ENCODE measurements at regions not wholly inside any gene's neighbourhood (a gene's known extent, or its start where the extent isn't known, plus 50 kb on each side); places are given as distances from the start of the nearest gene placed in this dataset.
A peak's percentile ranks its signal among the peaks of the same experiment; 100 is the strongest.

DNA sequence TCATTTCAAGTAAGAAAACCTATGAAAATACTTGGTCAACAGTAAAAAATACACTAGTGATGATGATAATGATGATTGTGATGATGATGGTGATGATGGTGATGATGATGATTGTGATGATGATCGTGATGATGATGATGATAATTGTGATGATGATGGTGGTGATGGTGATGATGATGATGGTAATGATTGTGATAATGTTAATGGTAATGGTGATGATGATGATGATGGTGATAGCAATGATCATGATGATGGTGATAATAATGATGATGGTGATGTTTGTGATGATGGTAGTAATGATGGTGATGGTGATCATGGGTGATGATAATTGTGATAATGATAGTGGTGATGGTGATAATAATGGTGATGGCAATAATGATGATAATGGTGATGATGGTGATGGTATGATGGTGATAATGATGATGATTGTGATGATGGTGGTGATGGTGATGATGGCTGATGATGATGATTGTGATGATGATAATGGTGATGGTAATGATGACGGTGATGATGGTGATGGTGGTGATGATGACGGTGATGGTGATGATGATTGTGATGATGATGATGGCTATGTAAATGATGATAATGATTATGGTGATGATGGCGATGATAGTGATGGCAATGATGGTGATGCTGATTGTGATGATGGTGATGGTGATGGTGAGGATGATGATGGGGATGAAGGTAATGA is 62.1 kb downstream of the VCX3A start:
- DNase-seq: no peak

GRCh38 chrX:6468706-6469105 is 66.2 kb downstream of the VCX3A start:
- no peak for DNase-seq

DNA sequence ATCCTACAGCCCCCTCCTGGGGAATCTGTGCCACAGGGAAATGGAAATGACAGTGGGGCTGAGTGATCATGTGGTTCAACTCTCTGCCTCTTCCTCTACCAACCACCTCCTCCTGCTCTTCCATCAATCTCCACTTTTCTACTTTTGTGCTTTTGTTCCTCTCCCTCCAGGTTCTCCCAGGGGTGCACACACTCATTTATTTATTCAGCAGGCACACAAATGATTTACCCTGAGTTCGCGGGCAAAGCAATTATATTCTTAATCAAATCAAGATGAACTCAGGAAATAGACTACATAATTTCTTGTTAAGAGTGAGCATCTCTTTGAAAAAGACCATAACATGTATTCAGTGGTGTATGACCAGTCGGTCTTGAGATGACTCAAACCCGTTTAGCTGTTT is 69.2 kb downstream of the VCX3A start:
- DNase-seq: no peak

GRCh38 chrX:6464726-6465125 is 70.2 kb downstream of the VCX3A start:
- no peak for DNase-seq

GRCh38 chrX:6460893-6461490 is 73.9 kb downstream of the VCX3A start:
- DNase-seq: no peak

GRCh38 chrX:6456196-6456595 is 78.7 kb downstream of the VCX3A start:
- no peak for DNase-seq

DNA sequence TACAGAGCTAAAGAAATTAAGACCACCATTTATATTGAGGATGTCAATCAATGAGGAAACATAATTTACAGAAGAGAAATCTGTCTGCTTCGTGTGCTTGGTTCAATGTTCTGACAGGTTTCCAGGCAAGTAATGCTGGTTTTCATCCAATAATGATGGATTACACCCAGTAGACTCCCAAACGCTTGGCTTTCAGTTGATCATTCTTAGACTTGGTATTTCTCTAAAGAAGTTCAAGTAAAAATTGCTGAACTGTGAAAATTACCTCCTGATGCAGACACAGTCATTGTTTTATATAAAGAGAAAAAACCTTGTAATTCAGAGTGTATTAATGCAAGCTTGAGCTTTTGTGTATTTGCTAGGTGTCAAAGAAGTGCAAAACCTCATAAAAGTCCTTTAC is 85.0 kb downstream of the VCX3A start:
- no peak for DNase-seq

- DNase-seq: no peak
Measured at GRCh38 chrX:6448003-6448402, 86.9 kb downstream of the VCX3A start.

DNA sequence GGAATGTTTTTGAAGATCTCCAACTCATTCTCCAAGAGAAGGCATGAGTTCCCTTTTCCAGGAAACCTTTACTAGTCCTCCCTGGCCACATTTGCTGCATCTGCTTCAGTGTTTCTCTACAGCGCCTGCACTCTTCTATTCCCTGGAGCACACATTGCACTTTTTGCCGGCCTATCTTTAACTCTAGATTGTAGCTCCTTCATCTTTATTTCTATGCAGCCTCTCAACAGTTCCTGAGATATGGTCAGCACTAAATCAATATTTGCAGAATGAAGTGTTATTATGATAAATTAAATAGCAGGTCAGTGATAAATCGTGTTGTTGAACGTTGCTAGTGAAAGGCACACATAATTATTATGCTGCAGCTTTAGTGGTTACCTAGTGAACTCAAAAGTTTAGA is 88.3 kb downstream of the VCX3A start:
- no peak for DNase-seq

DNA sequence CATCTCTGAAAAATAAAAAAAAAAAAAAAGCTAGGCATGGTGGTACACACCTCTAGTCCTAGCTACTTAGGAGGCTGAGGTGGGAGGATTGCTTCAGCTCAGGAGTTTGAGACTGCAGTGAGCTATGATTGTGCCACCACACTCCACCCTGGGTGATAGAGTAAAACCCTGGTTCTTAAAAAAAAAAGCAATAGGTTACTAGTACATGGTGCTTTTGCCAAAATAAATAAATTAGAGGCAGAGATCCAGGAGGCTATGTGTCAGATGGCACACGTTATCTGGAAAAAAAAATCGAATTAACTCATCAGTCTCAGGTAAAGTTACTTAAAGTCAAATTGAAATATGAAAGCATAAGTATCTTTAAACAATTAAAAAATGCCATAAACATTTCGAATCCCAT is 94.3 kb downstream of the VCX3A start:
- DNase-seq: no peak

GRCh38 chrX:6432226-6432625 is 102.7 kb downstream of the VCX3A start:
- no peak for DNase-seq

GRCh38 chrX:6407542-6407941 is 127.4 kb downstream of the VCX3A start:
- no peak for DNase-seq

DNA sequence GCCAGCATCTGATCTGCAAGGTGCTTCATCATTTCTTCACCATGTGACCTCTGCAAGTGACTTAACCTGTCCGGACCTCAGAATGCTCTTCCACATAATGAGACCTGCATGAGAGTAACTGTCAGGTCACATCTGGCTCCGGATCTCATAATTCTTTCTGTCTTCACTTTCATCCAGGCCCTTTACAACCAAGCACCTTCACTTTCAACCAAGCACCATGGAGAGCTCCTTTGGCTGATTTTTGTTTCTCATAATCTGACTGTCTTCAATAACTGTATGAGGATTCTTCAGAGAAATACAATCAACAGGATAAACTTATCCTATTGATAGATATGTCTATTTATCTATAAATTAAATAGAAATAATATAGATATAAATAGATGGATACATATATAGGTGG is 148.1 kb downstream of the VCX3A start:
- no peak for DNase-seq

DNA sequence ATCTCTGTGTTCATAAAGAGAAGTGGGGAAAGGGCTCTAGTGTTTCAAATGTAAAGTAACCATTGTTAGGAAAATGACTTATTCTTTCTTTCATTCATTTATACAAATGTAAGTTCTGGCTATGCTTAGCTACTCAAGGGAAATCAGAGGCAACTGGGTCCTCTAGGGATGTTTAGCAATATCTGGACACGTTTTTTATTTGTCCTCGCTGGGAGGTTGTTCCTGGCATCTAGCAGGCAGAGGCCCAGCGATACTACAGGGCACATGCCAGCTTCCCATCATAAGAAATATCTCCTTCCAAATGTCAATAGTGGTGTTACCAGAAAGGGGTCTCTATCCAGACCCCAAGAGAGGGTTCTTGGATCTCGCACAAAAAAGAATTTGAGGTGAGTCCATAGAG is 150.0 kb downstream of the VCX3A start:
- DNase-seq: no peak

- peak; percentile 70 for DNase-seq
Measured at GRCh38 chrX:6384371-6384770, 150.5 kb downstream of the VCX3A start.

DNA sequence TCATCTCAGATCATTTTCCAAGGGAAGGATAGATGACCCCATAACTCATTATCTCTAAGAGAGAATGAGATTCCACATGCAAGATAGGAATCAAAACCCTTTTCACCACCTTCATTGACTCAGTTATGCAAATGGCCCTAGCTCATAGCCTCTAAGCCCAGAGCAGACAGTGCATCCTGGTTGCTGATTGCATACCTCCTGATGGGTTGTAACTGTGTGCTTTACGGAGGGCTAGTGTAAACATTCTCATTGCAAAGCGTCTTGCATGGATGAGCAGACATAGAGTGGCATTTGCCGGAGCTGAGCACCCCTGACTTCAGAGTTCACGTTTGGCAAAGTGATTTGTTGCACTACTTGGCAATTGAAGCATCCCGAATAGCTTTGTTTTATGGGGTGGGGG is 151.0 kb downstream of the VCX3A start:
- peak; percentile 84 for DNase-seq

- no peak for DNase-seq
Measured at GRCh38 chrX:6383488-6383887, 151.4 kb downstream of the VCX3A start.

DNA sequence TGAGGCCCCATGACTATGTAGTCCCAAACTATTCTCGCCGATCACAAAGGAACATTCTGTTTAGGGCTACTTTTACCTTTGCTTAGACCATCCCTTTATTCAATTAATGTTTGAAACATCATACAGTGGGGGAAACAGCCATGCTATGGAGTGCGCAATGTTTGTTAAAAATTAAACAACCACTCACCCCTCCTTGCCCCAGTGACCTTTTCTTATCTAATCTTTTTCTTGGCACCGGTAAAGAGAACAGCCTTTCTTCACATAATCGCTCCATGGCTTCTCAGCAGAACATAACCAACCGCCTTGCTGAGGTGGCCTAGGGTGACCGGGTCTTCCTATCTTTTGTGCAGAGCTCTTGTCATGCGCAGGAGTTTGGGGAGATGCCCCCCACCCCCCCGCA is 152.6 kb downstream of the VCX3A start:
- no peak for DNase-seq

DNA sequence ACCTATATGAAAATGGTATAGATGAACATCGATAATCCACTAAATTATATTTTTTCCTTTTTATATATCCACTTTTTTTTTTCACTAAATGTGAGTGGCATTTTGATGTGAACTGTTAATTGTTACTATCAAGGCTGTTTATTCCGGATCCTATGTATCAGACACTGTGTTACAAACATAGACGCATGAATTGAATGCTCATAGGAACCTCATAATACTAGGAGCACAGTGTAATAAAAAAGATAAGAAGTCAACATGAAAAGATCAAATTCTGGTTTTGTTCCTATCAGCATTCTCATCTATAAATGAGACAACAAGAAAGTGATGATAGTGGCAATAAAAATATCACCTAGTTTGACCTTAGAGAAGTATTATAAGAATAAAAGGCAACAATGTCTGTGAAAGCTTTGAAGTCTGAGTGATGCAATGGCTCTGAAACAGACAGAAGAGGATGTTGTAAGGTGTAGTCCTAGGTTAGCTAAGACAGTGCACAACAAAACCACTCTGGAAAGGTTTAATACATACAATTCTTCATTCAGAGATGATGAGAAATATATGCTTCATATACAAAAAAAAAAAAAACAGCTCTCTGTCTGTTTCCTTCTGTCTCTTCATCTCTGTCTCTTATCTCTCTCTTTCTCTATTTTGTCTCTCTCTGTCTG is 148.6 kb upstream of the NLGN4X start:
- no peak for DNase-seq

- DNase-seq: no peak
Measured at GRCh38 chrX:6374556-6374955, 145.9 kb upstream of the NLGN4X start.

- DNase-seq: no peak
Measured at GRCh38 chrX:6372981-6373380, 144.3 kb upstream of the NLGN4X start.

DNA sequence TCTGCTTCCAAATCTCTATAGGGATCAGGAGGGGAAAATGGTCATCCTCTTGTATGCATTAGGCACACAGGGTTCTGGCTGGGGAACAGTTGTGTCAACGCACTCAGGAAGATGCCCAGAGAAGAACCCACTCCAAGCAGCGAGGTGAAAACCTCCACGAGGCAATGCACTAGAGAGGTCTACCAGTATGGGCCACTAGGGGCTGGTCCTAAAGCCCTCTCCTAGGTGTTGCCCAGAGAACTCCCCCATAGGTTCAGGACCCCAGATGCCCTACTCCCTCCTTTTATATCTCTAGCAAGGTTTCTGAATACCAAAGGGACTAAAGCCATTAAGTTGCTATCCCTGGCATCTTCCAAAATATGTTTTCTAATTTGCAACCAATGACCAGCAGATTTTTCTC is 142.7 kb upstream of the NLGN4X start:
- DNase-seq: no peak

DNA sequence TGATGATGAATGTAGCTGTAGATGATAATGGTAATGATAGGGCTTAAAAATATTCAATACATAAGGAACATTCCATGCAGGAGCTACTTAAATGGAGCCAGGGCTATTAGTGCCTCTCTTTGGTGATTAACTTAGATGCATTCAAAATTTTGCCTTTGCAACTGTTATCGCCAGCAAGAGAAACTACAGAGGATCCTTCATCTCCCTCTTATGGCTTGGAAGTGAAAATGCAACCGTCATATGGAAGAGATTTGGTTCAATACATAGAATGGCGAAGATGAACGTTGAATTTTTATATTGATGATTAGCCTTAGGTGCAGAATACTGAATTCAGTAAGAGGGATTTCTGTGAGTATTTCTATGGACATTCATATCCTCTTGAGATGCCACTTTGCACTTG is 134.5 kb upstream of the NLGN4X start:
- no peak for DNase-seq

- DNase-seq: no peak
Measured at GRCh38 chrX:6325437-6325836, 96.8 kb upstream of the NLGN4X start.

- DNase-seq: no peak
Measured at GRCh38 chrX:6313356-6313755, 84.7 kb upstream of the NLGN4X start.
